ENCODE measurements at regions not wholly inside any gene's neighbourhood (a gene's known extent, or its start where the extent isn't known, plus 50 kb on each side); places are given as distances from the start of the nearest gene placed in this dataset.

DNA sequence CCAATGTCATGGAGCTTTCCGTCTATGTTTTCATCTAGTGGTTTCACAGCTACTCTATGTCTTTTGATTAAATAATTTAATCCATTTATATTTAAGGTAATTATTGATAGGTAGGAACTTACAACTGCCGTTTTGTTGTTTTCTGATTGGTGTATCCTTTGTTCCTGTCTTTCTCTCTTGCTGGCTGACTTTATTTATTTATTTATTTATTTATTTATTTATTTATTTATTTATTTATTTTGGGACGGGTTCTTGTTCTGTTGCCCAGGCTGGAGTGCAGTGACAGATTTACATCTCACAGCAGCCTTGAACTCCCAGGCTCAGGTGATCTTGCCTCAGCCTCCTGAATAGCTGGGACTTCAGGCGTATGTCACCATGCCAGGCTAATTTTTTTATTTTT is 299.2 kb upstream of the COL8A1 start:
- H3K36me3 ChIP-seq = no peaks in the 10 kb centered on the region
- ATAC-seq (ENCODE audit: low FRiP score in 2 of 2) = no peak
- no peaks in the 10 kb centered on the region for H3K4me1 ChIP-seq
- no peak overlapping the region for H3K4me3 ChIP-seq
- DNase-seq = no peak
- no peak overlapping the region for H3K27ac ChIP-seq
- WGBS, 2 donors = 72 to 94% methylated on average over 4 of the region's 4 CpGs
- H3K27me3 ChIP-seq = no peaks in the 10 kb centered on the region
- TF ChIP-seq POLR2A (IDR thresholded peaks at IDR 0.05) = no peak
- TF ChIP-seq, protein P1, sequence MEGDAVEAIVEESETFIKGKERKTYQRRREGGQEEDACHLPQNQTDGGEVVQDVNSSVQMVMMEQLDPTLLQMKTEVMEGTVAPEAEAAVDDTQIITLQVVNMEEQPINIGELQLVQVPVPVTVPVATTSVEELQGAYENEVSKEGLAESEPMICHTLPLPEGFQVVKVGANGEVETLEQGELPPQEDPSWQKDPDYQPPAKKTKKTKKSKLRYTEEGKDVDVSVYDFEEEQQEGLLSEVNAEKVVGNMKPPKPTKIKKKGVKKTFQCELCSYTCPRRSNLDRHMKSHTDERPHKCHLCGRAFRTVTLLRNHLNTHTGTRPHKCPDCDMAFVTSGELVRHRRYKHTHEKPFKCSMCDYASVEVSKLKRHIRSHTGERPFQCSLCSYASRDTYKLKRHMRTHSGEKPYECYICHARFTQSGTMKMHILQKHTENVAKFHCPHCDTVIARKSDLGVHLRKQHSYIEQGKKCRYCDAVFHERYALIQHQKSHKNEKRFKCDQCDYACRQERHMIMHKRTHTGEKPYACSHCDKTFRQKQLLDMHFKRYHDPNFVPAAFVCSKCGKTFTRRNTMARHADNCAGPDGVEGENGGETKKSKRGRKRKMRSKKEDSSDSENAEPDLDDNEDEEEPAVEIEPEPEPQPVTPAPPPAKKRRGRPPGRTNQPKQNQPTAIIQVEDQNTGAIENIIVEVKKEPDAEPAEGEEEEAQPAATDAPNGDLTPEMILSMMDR (IDR thresholded peaks at IDR 0.05) = no peak
- TF ChIP-seq EP300 (IDR thresholded peaks at IDR 0.05) = no peak
- TF ChIP-seq POLR2AphosphoS5 (IDR thresholded peaks at IDR 0.05) = no peak
- peaks cover 0 to 3% (median 0%) of the 10 kb centered on the region in 4 donors for H3K9me3 ChIP-seq

DNA sequence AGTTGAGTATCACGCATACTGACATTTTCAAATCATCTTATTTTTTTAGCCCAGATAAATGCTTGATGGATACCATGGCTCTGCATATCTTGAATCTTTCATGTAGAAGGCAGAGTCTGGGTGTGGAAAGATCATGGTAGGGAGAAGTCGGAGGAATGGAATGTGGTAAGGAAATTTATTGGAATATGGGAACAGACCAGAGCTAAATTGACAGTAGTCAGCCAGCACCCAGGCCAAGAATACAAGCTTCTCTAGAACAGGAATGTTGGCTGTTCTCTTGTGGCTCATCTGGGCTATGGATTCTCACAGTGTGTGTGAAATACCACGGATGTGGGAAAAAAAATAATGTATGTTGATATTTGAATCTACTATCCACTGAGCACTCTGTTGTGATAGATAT is 305.7 kb upstream of the COL8A1 start:
- ATAC-seq (ENCODE audit: low FRiP score in 2 of 2) = no peak
- no peak for DNase-seq
- TF ChIP-seq POLR2A (IDR thresholded peaks at IDR 0.05) = no peak
- no peak for TF ChIP-seq EP300 (IDR thresholded peaks at IDR 0.05)
- TF ChIP-seq, protein P1 (IDR thresholded peaks at IDR 0.05) = no peak
- no peak for TF ChIP-seq POLR2AphosphoS5 (IDR thresholded peaks at IDR 0.05)
- H3K4me1 ChIP-seq = no peaks in the 10 kb centered on the region
- no peaks in the 10 kb centered on the region for H3K9me3 ChIP-seq
- H3K4me3 ChIP-seq = no peak overlapping the region
- H3K27ac ChIP-seq = no peak overlapping the region
- 73 to 75% methylated on average over 3 of the region's 3 CpGs for WGBS, 2 donors
- H3K36me3 ChIP-seq = no peaks in the 10 kb centered on the region
- H3K27me3 ChIP-seq = no peaks in the 10 kb centered on the region

DNA sequence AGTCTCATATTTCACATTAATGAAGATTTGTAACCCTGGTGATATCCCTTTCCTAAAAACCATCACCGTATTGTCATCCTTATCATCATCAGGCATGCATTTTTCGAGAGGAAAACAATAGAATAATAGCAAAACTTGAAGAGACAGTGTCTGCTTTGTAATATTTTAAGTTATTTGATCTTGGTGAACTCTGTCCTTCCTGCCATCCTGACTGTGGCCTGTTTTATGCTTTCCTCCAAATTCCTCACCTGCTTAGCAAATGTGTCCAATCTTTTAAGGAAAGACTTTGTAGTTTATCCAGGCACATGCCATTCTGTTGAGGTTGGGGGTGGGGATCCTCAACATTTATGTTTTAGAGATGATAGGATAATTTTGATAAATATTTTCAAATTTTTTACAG is 306.1 kb upstream of the COL8A1 start:
- DNase-seq (no peak), ATAC-seq (ENCODE audit: low FRiP score in 2 of 2) (no peak)
- no peak overlapping the region for H3K4me3 ChIP-seq
- no peaks in the 10 kb centered on the region for H3K36me3 ChIP-seq
- 62 to 64% methylated on average over 2 of the region's 2 CpGs for WGBS, 2 donors
- TF ChIP-seq, protein P1 (IDR thresholded peaks at IDR 0.05) = no peak
- TF ChIP-seq POLR2AphosphoS5 (IDR thresholded peaks at IDR 0.05) (no peak), POLR2A (IDR thresholded peaks at IDR 0.05) (no peak), EP300 (IDR thresholded peaks at IDR 0.05) (no peak)
- H3K27ac ChIP-seq = no peak overlapping the region
- no peaks in the 10 kb centered on the region for H3K4me1 ChIP-seq
- no peaks in the 10 kb centered on the region for H3K9me3 ChIP-seq
- H3K27me3 ChIP-seq = no peaks in the 10 kb centered on the region

DNA sequence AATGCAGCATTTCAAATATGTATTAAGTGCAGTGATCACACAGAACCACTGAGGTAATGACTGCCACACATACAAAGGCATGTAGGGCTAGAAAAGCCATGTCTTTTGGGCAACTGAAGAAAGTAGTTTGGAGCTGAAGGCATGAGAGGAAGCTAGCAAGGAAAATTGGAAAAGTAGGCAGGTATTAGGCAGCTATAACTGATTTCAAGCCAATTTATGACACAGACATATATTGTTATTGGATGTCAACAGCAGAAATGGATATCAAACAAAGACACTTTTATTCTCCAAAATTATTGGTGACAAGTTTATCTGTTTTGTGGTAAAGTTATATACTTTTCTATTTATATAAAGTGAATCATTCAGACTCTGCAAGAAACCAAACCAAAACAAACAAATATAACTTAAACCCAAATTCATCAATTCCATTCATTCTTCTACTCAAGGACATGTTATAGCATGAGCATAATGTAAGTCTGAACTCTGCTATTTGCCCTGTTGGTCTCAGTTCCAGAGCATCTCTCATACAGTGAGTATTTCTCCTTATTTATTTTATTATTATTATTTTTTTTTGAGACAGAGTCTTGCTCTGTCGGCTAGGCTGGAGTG is 307.4 kb upstream of the COL8A1 start:
- no peak overlapping the region for H3K27ac ChIP-seq
- no peak for ATAC-seq (ENCODE audit: low FRiP score in 2 of 2)

More for the DNA sequence above, 307.4 kb upstream of the COL8A1 start:
- no peaks in the 10 kb centered on the region for H3K36me3 ChIP-seq
- H3K9me3 ChIP-seq = no peaks in the 10 kb centered on the region
- no peaks in the 10 kb centered on the region for H3K4me1 ChIP-seq
- no peak overlapping the region for H3K4me3 ChIP-seq
- no peaks in the 10 kb centered on the region for H3K27me3 ChIP-seq
- no peak for DNase-seq
- 96 to 100% methylated on average over 1 of the region's 1 CpG for WGBS, 2 donors
- TF ChIP-seq EP300 (IDR thresholded peaks at IDR 0.05) (no peak), POLR2AphosphoS5 (IDR thresholded peaks at IDR 0.05) (no peak), POLR2A (IDR thresholded peaks at IDR 0.05) (no peak)
- TF ChIP-seq, protein P1 (IDR thresholded peaks at IDR 0.05) = no peak

Data from upper lobe of left lung (tissue), 6 donors.